HG02798 (cell line): ENCODE measurements at regions not wholly inside any gene's neighbourhood (a gene's known extent, or its start where the extent isn't known, plus 50 kb on each side); places are given as distances from the start of the nearest gene placed in this dataset.
A peak's percentile ranks its signal among the peaks of the same experiment; 100 is the strongest.

ENCODE experiments used
- ATAC-seq: cut with Tn5 transposase; IDR thresholded peaks from one replicate; pipeline ENCODE4 v1.9.1; 2021; ENCODE audit warnings: mild to moderate bottlenecking; ENCODE audit not compliant: unreplicated experiment, poor library complexity

DNA sequence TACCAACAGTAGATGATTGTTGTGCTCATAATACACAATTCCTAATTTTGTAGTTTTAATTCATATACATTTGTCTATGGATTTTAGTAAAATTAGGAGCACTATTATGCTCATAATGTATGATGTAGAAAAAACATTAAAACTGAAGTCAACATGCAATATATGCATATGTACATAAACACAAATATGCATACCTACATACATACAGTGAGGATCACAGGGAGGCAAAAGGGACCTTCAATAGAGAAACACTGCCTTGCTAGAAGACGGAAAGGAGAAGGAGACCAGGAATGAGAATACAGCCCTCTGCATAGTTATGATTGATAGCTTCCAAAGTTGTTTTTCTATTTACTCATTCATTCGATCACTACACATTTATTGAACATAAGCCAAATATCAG lies 606.5 kb downstream of the LMO4 start:
- ATAC-seq, result no peak

DNA sequence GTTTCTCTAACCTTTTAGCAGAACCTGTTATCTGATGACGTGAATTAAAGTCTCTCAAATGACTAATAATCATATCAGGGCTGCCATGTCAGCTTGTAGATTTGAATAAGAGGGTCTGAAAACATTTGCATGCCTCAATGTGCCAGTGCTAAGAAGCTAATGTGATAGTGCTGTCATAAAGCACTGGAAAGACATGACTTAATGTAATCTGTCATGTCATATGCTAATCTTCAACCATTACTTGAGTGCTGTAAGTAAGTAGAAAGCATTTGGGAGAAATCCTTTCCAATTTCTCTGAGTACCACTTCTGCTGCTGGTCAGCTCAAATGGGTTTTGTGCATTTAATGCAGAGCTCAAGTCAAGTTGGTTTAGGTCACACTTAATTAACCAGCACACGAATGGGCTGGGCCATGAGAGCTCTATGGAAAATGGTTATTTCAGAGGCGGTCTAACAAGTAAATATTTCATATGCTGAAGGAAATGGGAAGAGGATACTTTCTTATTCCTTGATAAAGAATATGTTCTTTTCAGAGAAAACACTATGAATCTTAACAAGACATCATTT lies 609.2 kb downstream of the LMO4 start:
- no peak for ATAC-seq

DNA sequence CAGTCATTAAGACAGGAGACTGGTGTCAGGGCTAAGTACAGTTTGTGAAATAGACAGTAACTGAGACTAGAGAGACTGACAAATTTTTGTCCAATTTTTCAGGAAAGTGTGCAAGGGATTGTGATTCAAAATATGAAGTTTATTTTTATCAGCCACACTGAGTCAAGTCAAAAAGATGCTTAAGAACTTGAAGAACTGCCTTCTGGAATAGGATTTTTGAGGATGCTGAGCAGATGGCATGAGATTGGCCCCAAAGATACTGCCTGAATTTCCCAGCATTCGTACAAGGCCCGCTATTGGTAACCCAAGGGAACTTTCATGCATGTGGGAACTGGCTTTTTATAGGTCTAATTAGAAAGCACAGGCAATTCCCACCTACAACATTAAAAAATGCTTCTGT lies 610.0 kb downstream of the LMO4 start:
- no peak for ATAC-seq

DNA sequence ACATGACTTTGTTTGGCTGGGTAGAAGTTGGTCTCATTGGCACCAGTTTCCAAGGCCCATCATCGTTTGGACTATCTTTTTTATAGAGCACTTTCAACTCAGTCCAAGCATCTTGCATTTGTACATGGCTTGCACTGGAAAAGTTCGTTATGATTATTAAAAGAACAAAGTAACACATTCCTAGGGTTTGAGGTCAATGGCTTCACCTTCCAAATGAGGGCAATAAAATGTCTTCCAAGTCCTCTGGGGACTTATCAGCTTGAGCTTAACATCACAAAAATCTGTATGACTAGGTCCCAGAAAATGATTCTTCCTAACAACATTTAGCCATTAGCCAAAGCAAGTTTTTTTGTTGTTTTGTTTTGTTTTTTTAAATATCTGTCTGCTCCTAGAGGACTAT lies 610.8 kb downstream of the LMO4 start:
- no peak for ATAC-seq

DNA sequence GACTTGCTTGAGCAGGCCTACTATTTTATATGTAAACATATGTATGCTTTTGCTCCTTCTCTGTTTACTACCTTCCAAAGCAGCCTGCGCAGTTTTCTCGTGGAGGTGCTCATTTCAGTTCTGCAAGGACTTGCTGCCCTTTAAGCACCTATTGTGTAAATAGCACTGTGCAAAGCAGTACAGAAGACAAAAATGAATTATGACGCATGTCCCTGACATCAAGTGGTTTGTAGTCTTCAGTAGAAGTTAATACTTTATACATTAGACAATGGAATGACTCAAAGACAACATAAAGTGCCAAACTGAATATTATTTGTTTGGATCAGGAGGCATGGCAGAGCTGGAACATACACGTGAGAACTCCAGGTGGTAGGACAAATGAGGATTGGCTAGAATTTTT lies 611.7 kb downstream of the LMO4 start:
- ATAC-seq, result no peak

DNA sequence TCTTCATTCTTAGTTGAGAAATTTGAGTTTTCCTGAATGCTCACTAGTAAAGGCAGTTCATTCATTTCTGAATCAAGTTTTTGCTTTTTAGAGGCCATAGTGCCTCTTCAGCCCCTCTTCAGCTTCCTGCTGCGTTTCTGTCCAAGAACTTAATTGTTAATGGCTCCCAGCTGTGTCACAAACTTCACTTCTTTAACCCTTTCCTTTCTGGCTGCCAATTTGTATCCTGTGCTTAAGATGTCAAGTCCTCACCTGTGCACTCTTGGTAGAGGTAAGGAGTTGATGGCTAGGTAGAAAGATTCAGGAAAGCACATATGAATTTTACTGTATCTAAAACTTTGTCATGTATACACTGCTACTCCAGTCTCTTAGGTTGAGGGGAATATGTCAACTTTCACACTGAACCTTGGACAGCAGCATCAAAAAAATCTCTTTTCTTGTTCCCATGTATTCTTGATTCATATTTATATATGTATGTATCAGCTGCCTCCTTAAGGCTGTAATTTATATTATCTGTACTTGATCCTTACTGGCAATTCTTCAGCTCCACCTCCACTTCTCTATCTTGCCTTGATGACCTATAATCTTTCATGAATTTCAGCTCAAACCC lies 612.8 kb downstream of the LMO4 start:
- ATAC-seq, result no peak

DNA sequence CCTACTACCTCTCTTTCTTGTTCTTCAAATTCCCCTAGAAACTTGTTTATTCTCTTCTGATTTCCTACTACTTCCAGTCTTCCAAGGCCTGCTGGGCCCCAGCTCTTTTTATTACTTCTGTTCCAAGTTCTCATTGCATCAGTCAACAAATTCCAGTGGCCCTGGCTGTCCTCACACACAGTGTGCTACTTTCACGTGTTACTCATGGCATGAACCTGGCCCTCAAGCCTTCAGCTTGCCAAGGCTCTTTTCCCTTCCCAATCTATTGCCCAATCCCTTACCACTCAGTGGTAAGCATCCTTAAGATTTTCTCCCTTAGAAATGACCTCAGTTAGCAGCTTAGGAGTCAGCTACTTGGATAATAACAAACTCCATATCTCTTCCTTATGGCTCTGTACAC lies 613.5 kb downstream of the LMO4 start:
- no peak for ATAC-seq

DNA sequence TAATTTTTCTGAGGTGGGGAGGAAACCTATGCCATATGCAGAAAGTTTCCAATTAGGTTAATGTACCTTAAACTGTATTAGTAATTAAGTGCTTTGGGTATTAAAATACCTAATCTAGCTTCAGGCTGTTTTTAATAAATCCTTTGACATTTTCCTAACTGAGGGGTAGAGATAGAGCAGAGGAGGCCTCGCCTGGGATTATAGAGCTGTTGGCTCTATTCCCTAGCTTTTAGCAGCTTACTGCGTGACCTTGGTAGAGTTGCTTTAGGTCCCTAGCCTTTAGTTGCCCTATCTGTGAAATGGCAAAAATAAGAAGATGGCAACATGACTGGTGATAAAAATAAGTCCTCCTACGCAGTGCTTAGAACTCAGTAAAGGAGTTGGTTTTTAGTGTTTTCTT lies 621.0 kb downstream of the LMO4 start:
- ATAC-seq, result no peak

DNA sequence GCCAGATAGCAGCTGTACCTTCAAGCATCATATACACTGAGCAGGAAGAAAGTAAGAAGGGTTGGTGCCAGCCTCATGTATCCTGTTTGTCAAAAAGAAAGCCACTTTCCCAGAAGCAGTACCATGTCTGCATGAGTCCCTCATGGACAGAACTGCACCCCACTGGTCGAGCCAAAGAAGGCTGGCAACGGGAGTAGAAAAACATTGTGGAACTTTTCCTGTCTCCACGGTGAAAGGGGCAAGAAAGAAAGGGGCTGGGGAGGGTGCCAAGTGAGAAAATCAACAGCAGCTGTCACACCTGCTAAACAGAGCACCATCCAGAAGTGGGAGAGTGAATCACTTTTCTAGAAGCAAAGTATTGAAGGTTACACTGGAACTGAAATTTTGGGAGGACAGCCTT lies 621.7 kb downstream of the LMO4 start:
- ATAC-seq, result no peak

DNA sequence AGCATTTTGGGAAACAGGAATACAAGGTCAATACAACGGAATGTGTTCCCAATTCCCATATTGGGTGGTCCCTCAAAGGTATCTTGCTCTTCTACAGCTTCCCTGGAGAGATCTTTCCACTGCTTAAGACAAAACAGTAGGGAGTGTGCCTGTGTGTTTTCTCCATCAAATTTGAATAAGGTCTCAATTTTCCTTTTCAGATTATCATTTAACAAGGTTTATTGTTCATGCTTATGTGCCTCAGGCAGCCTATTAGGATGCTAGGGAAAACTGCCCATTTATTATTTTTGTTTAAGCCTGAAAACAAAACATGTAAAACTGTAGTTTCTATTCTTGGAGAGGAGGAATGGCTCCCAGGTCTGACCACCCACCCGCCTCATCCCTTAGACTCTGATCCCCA lies 622.7 kb downstream of the LMO4 start:
- no peak for ATAC-seq

DNA sequence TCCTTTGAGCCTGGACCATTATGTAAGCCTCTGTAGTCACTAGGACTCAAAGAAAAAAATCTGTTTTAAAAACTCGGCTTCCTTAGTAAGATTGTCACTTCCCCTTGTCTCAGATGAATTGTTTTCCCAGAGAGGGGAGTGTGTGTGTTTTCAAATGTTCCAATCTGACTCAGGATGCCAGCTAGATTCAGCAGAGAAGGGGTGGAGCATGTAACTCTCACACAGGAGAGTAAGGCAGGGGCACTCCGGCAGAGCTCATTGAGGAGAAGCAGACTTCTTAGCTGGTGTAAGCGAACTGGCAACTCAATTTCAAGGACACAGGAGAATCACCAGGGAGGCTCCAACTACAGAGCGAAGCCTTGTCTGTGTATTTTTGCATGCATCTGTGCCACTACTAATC lies 623.2 kb downstream of the LMO4 start:
- no peak for ATAC-seq

DNA sequence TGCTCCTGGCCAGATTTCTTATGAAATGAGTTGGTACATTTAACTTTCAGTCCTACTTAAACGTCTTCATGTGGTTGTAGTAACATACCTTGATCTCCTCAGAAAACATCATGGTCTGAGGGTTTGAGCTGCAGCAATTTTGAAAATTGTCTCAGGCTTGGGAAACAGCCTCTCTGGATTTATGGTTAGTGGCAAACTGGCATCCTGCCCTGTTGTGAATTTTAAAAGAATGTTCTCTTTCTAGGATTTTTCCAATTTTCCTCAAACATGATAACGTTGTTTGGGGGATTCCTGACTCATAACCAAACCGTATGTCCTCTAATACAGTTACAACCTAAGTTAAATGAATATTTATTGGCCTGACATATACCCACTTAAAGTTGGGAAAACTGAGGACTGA lies 624.4 kb downstream of the LMO4 start:
- ATAC-seq, result no peak

DNA sequence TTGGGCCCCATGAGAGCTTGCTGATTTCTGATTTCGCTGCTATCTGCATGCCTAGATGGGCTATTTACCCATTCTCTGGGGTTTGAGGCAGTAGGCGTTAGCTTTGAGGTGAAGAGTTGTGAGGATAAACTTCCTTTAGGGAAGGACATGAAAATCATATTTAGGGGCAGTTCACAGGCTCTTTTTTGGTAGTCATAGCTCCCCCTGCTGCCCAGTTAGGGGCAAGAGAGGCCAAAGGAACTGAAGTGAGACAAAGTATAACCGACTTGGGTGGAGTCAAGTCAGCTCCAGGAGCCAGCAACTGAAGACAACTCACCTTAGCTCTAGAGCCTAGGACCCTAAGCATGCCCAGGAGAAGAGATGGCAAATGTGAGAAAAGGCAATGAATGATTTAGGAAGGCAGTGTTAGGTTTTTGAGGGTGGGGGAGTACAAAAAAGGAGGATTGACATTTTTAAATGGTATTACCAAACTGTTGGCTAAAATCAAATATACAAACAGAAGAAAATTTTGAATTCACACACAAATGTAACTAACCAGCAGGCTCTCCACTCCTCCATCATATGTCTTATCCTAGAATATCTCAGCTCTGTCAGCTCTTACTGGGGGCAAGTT lies 625.2 kb downstream of the LMO4 start:
- ATAC-seq, result peak; percentile 87

DNA sequence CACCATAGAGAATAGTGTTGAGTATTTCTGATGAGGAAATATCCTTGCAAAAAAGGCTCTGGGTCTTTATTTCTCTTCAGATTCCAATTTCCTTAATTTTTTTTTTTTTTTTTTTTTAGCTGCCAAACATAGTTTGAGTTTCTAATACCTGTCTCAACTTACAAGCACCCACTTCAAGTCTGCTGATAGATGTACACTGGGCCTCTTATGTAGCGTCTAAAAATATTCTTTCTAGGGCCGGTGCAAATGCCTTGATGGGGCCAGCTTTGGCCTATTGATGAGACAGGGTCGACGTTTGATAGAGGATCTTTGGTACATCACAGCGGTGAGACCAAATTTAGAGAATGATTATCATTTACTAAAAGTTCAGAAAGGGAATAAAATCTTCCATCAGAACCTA lies 626.4 kb downstream of the LMO4 start:
- no peak for ATAC-seq

DNA sequence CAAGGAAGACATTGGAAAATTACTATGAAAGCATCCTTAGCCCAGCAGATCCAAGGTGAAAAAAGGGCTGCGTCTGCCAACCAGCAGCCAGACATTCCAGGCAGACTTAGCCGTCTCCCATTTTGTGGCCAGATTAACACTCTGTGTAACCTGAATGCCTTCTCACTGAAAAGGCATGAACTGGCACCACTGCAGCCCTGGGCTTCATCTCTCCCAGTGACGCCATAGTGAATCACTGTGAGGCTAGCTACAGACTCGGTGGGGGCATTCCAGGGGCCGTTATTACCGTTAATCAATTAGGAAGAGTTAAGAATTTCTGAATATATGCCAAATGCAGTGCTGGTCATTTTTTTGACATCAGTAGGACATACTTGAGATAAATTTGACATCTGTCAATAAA lies 627.4 kb downstream of the LMO4 start:
- ATAC-seq, result no peak

DNA sequence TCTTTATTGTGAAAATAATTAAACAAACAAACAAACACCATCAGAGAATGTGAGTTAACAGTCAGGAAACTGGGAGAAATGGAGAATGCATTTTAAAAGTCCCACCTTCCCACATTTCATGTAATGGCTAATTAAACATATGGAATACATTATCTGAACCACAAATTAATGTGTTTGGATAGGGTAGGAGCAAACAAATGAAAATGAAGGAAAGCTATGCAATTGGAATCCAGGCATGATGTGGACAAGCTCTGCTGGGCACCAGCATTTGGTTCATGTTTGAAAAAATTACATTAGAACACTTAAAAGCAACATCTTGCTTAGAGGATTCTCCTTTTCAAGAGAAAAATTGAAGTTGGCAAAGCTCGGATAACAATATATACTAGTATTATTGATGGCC lies 628.1 kb downstream of the LMO4 start:
- no peak for ATAC-seq

DNA sequence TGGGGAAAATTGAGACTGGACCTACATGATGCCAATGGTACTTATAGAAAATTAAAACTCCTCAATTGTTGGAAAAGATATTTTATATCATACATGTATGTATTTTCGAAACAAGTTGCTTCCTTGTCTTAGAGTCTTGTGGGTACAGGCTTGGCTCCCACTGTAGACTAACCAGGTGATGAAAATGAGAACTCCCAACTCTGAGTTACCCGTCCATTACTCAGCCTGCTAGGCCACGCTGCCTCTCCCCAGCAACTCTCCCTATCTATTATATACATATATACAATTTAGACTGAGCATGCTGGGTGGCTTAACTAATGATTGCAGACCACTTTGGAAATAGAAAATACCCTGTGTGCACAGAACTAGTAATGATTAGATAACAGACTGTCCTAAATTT lies 628.7 kb downstream of the LMO4 start:
- ATAC-seq, result no peak

DNA sequence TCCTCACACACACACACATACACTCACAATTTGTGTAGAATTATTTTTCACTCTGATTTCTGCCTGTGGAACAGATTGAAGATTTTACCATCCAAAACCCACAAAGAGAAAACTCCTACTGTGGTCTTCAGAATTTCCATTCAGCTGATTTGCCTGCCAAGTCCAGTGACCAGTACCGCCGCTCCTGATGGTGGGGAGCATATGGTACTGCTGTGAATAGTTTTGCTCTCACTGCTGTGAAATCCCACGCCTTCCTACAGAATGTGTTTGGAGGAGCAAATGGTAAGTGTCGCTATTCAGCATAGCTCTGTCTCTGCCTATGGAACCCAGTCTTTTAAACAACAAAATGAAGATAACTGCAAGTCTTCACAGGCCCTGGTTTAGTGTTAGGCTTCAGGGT lies 629.5 kb downstream of the LMO4 start:
- ATAC-seq, result no peak

DNA sequence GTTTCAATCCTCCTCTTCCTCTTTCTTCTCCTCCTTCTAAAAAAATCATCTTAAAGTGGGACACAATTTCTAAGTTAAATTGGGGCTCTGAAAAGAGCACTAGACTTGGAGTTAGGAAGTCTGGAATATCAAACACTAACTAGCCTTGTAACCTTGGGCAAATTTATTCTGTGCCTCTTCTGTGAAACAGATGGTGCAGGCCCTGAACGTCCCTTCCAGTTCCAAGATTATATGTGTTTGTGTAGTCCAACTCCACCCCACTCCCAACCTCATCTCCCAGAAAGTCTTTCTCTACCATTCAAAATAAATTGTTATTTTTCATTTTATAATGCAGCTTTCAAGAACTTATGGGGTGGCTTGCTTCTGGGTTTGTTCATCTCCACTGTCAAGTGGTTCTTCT lies 630.0 kb downstream of the LMO4 start:
- ATAC-seq, result no peak

DNA sequence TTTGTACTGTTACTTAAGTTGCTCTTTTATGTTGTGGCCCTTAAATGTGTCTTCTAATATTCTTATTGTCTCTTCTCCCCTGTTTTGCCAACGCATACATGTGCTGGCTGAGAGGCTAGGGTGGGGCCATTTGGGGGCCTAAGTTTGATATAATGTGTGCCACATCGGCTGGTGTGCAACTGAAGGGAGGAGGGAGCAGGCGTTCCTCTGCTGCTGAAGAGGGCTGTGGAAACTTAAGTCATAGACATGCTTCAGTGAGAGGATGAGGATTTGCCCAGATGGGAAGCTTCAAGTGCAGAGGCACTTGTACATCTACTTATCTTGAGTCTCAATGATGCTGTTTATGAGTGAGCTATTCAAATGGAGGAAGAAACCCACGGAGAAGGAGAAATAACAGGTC lies 630.6 kb downstream of the LMO4 start:
- no peak for ATAC-seq

DNA sequence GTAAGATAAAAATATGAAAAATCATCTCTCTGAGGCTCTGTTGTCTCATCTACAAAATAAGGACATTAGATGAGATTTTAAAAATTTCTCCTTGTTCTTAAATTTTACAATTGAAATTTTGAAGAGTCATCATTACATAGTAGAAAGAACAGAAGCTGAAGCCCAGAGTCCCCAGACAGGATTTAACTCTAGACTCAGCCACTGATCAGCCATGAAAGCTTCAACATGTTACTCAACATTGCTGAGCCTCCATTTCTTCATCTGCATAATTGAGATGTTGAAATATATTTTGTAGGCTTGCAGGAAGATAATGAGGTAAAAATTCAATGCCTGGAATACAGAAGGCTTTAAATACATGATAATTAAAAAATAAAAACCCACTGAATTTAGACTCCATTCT lies 633.3 kb downstream of the LMO4 start:
- no peak for ATAC-seq

DNA sequence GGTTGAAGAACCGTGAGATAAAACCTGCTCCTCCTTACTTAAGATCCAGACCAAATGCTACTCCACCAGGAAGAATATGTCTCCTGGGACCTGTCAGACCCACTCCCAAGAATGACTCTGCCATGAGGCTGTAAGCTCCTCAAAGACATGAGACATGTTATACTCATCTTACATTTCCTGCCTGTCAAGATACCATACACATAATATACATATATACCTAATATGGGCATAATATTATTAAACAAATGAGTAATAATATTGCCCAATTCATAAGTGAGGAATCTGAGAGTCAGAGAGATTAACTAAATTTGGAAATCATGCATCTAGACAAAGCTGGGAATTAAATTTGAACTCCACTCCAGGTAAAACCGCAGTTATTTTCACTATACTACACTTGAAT lies 634.9 kb downstream of the LMO4 start:
- ATAC-seq, result no peak
